ENCODE measurements at regions not wholly inside any gene's neighbourhood (a gene's known extent, or its start where the extent isn't known, plus 50 kb on each side); places are given as distances from the start of the nearest gene placed in this dataset.

GRCh38 chr10:25117757-25118156, 57.0 kb upstream of the GPR158 start:
- TF ChIP-seq CTCF (IDR thresholded peaks at IDR 0.05) = no peak
- Histone ChIP-seq H3K27ac (no peak overlapping the region), H3K9me3 (no peaks in the 10 kb centered on the region), H3K4me3 (no peak overlapping the region), H3K36me3 (no peaks in the 10 kb centered on the region), H3K27me3 (ENCODE audit: low read depth) (no peaks in the 10 kb centered on the region), H3K4me1 (no peaks in the 10 kb centered on the region)
- ATAC-seq (no peak), DNase-seq (no peak)
- intact Hi-C loops (cut with DNase I) = no loop called here

GRCh38 chr10:25120188-25120587, 54.6 kb upstream of the GPR158 start:
- Histone ChIP-seq H3K27ac (no peak overlapping the region), H3K4me3 (no peak overlapping the region), H3K4me1 (no peaks in the 10 kb centered on the region), H3K36me3 (no peaks in the 10 kb centered on the region), H3K9me3 (no peaks in the 10 kb centered on the region), H3K27me3 (ENCODE audit: low read depth) (no peaks in the 10 kb centered on the region)
- TF ChIP-seq CTCF (IDR thresholded peaks at IDR 0.05) = no peak
- no peak for ATAC-seq
- intact Hi-C loops (cut with DNase I) = no loop called here
- no peak for DNase-seq
